Cerebellar cortex (tissue), 1 donor: ENCODE measurements at regions not wholly inside any gene's neighbourhood (a gene's known extent, or its start where the extent isn't known, plus 50 kb on each side); places are given as distances from the start of the nearest gene placed in this dataset.

Source experiments
- DNase-seq: peaks from one replicate; pipeline ENCODE4 v3.0.0-alpha.2; 2015; ENCODE audit warnings: low spot score

GRCh38 chr20:58091810-58092209, 136.6 kb downstream of the ANKRD60 start:
- no peak for DNase-seq

- DNase-seq: no peak
Measured at GRCh38 chr20:58090161-58090560, 138.3 kb downstream of the ANKRD60 start.

- DNase-seq: no peak
Measured at GRCh38 chr20:58088625-58089024, 139.8 kb downstream of the ANKRD60 start.

- DNase-seq: no peak
Measured at GRCh38 chr20:58088105-58088504, 140.3 kb downstream of the ANKRD60 start.

- no peak for DNase-seq
Measured at GRCh38 chr20:58087562-58087858, 140.9 kb downstream of the ANKRD60 start.

- peak; percentile 23 for DNase-seq
Measured at GRCh38 chr20:58086763-58087561, 141.5 kb downstream of the ANKRD60 start.

- no peak for DNase-seq
Measured at GRCh38 chr20:58084966-58085365, 143.5 kb downstream of the ANKRD60 start.

GRCh38 chr20:58084566-58084965, 143.9 kb downstream of the ANKRD60 start:
- no peak for DNase-seq

- DNase-seq: no peak
Measured at GRCh38 chr20:58081846-58082245, 146.6 kb downstream of the ANKRD60 start.

- no peak for DNase-seq
Measured at GRCh38 chr20:58078741-58079522, 149.5 kb downstream of the ANKRD60 start.

- DNase-seq: no peak
Measured at GRCh38 chr20:58077282-58077681, 151.2 kb downstream of the ANKRD60 start.

GRCh38 chr20:58076405-58076804, 152.0 kb downstream of the ANKRD60 start:
- no peak for DNase-seq

GRCh38 chr20:58075586-58076345, 152.7 kb downstream of the ANKRD60 start:
- no peak for DNase-seq

GRCh38 chr20:58073945-58074856, 154.3 kb downstream of the ANKRD60 start:
- DNase-seq: no peak

- no peak for DNase-seq
Measured at GRCh38 chr20:58072695-58073671, 155.5 kb downstream of the ANKRD60 start.

GRCh38 chr20:58071991-58072390, 156.5 kb downstream of the ANKRD60 start:
- DNase-seq: no peak

GRCh38 chr20:58071298-58071697, 157.2 kb downstream of the ANKRD60 start:
- no peak for DNase-seq

- DNase-seq: no peak
Measured at GRCh38 chr20:58070664-58071196, 157.7 kb downstream of the ANKRD60 start.

GRCh38 chr20:58069796-58070663, 158.4 kb downstream of the ANKRD60 start:
- DNase-seq: no peak
